OCI-LY1 (cell line): ENCODE measurements at regions not wholly inside any gene's neighbourhood (a gene's known extent, or its start where the extent isn't known, plus 50 kb on each side); places are given as distances from the start of the nearest gene placed in this dataset.

Experiments used
- CTCF ChIP-seq: fragments of 200-600 bp; sonication (generic), shearing (Covaris generic); IDR thresholded peaks from 2 replicates; pipeline ENCODE4 v1.5.1; 2017; ENCODE audit warnings: mild to moderate bottlenecking, antibody characterized with exemption, low read length, moderate library complexity, mixed read lengths
- EZH2 ChIP-seq: fragments of 200-600 bp; sonication (generic), shearing (Covaris generic); IDR thresholded peaks from 2 replicates; pipeline ENCODE4 v1.8.0; 2017; ENCODE audit warnings: borderline replicate concordance, mixed run types, mild to moderate bottlenecking, antibody characterized with exemption, low read length, moderate library complexity, mixed read lengths

- TF ChIP-seq CTCF, result peak; percentile 77
- no peak for TF ChIP-seq EZH2
Observed at GRCh38 chr16:17921357-17921978, 415.1 kb downstream of the NPIPA8 start.
